ENCODE measurements at regions not wholly inside any gene's neighbourhood (a gene's known extent, or its start where the extent isn't known, plus 50 kb on each side); places are given as distances from the start of the nearest gene placed in this dataset.

GRCh38 chr7:35351466-35351865, 97.6 kb upstream of the TBX20 start:
- no peak overlapping the region for H4K91ac ChIP-seq (ENCODE audit: low read depth, low read length, poor library complexity)
- no peak overlapping the region for H2BK12ac ChIP-seq (ENCODE audit: low read length)
- peaks cover 0 to 14% of the 10 kb centered on the region in 2 donors for H3K4me1 ChIP-seq (ENCODE audit: control insufficient read depth in 2 of 2, insufficient read depth in 1 of 2, low read depth in 1 of 2, low read length in 2 of 2)
- no peak overlapping the region for H2BK15ac ChIP-seq (ENCODE audit: low read length)
- H3K9ac ChIP-seq (ENCODE audit: low read depth, low read length, poor library complexity) = no peak overlapping the region
- H4K8ac ChIP-seq (ENCODE audit: low read depth, low read length) = no peak overlapping the region
- no peak overlapping the region for H3K4me2 ChIP-seq (ENCODE audit: insufficient read depth, low read length, poor library complexity, severe bottlenecking)
- H3K27ac ChIP-seq (replicated peaks; ENCODE audit: low read length) = no peak overlapping the region
- H3K36me3 ChIP-seq (replicated peaks in 1 of 2; ENCODE audit: control insufficient read depth in 2 of 2, insufficient read depth in 2 of 2, low read length in 2 of 2) = no peaks in the 10 kb centered on the region
- H3K4ac ChIP-seq (ENCODE audit: low read length) = no peak overlapping the region
- no peak overlapping the region for H2AK5ac ChIP-seq (ENCODE audit: low read depth, low read length)
- H3K18ac ChIP-seq (ENCODE audit: low read length) = no peak overlapping the region
- no peak overlapping the region for H2BK5ac ChIP-seq (ENCODE audit: low read length)
- no peak overlapping the region for H3K23ac ChIP-seq (ENCODE audit: low read depth, low read length, poor library complexity)
- H3K79me1 ChIP-seq (ENCODE audit: low read depth, low read length) = no peaks in the 10 kb centered on the region
- DNase-seq (ENCODE audit: low spot score) = no peak
- H3K14ac ChIP-seq (ENCODE audit: low read length) = no peak overlapping the region
- H2BK120ac ChIP-seq (ENCODE audit: low read depth, low read length) = no peak overlapping the region
- no CpG with 5 or more reads among the region's 4 CpGs for WGBS, 2 donors (ENCODE audit: extremely low coverage in 2 of 2, insufficient read length in 2 of 2, insufficient replicate concordance in 1 of 2)
- no peaks in the 10 kb centered on the region for H3K9me3 ChIP-seq (replicated peaks in 1 of 2; ENCODE audit: control insufficient read depth in 2 of 2, insufficient read depth in 1 of 2, low read depth in 1 of 2, low read length in 2 of 2)
- H3K4me3 ChIP-seq (ENCODE audit: low read length in 2 of 2) = no peak overlapping the region
- no peaks in the 10 kb centered on the region for H3K27me3 ChIP-seq (ENCODE audit: control insufficient read depth in 3 of 3, insufficient read depth in 3 of 3, low read depth in 1 of 3, low read length in 3 of 3)
- H2AFZ ChIP-seq (ENCODE audit: low read length) = no peak overlapping the region

- Histone ChIP-seq H3K9me3 (replicated peaks in 1 of 2; ENCODE audit: control insufficient read depth in 2 of 2, insufficient read depth in 1 of 2, low read depth in 1 of 2, low read length in 2 of 2) (no peaks in the 10 kb centered on the region), H3K4ac (ENCODE audit: low read length) (no peak overlapping the region), H4K8ac (ENCODE audit: low read depth, low read length) (no peak overlapping the region), H3K27ac (replicated peaks; ENCODE audit: low read length) (no peak overlapping the region), H3K79me1 (ENCODE audit: low read depth, low read length) (no peaks in the 10 kb centered on the region), H4K91ac (ENCODE audit: low read depth, low read length, poor library complexity) (no peak overlapping the region), H3K4me1 (ENCODE audit: control insufficient read depth in 2 of 2, insufficient read depth in 1 of 2, low read depth in 1 of 2, low read length in 2 of 2) (peaks cover 0 to 5% of the 10 kb centered on the region in 2 donors), H3K4me3 (ENCODE audit: low read length in 2 of 2) (no peak overlapping the region), H3K23ac (ENCODE audit: low read depth, low read length, poor library complexity) (no peak overlapping the region), H2AFZ (ENCODE audit: low read length) (no peak overlapping the region), H2BK120ac (ENCODE audit: low read depth, low read length) (no peak overlapping the region), H3K9ac (ENCODE audit: low read depth, low read length, poor library complexity) (no peak overlapping the region), H3K4me2 (ENCODE audit: insufficient read depth, low read length, poor library complexity, severe bottlenecking) (no peak overlapping the region), H3K14ac (ENCODE audit: low read length) (no peak overlapping the region), H2BK15ac (ENCODE audit: low read length) (no peak overlapping the region), H2BK5ac (ENCODE audit: low read length) (no peak overlapping the region), H3K18ac (ENCODE audit: low read length) (no peak overlapping the region), H2AK5ac (ENCODE audit: low read depth, low read length) (no peak overlapping the region), H2BK12ac (ENCODE audit: low read length) (no peak overlapping the region), H3K36me3 (replicated peaks in 1 of 2; ENCODE audit: control insufficient read depth in 2 of 2, insufficient read depth in 2 of 2, low read length in 2 of 2) (no peaks in the 10 kb centered on the region), H3K27me3 (ENCODE audit: control insufficient read depth in 3 of 3, insufficient read depth in 3 of 3, low read depth in 1 of 3, low read length in 3 of 3) (no peaks in the 10 kb centered on the region)
- no CpG with 5 or more reads among the region's 10 CpGs for WGBS, 2 donors (ENCODE audit: extremely low coverage in 2 of 2, insufficient read length in 2 of 2, insufficient replicate concordance in 1 of 2)
- no peak for DNase-seq (ENCODE audit: low spot score)
Measured at GRCh38 chr7:35348611-35349400, 94.9 kb upstream of the TBX20 start.

- Histone ChIP-seq H2BK12ac (ENCODE audit: low read length) (no peak overlapping the region), H3K27ac (replicated peaks; ENCODE audit: low read length) (no peak overlapping the region), H3K4me1 (ENCODE audit: control insufficient read depth in 2 of 2, insufficient read depth in 1 of 2, low read depth in 1 of 2, low read length in 2 of 2) (peaks cover 0 to 3% of the 10 kb centered on the region in 2 donors), H4K91ac (ENCODE audit: low read depth, low read length, poor library complexity) (no peak overlapping the region), H2AFZ (ENCODE audit: low read length) (no peak overlapping the region), H3K36me3 (replicated peaks in 1 of 2; ENCODE audit: control insufficient read depth in 2 of 2, insufficient read depth in 2 of 2, low read length in 2 of 2) (no peaks in the 10 kb centered on the region), H3K9ac (ENCODE audit: low read depth, low read length, poor library complexity) (no peak overlapping the region), H3K4me3 (ENCODE audit: low read length in 2 of 2) (no peak overlapping the region), H3K9me3 (replicated peaks in 1 of 2; ENCODE audit: control insufficient read depth in 2 of 2, insufficient read depth in 1 of 2, low read depth in 1 of 2, low read length in 2 of 2) (no peaks in the 10 kb centered on the region), H3K14ac (ENCODE audit: low read length) (no peak overlapping the region), H3K18ac (ENCODE audit: low read length) (no peak overlapping the region), H3K23ac (ENCODE audit: low read depth, low read length, poor library complexity) (no peak overlapping the region), H2BK120ac (ENCODE audit: low read depth, low read length) (no peak overlapping the region), H2BK5ac (ENCODE audit: low read length) (no peak overlapping the region), H3K27me3 (ENCODE audit: control insufficient read depth in 3 of 3, insufficient read depth in 3 of 3, low read depth in 1 of 3, low read length in 3 of 3) (no peaks in the 10 kb centered on the region), H3K4me2 (ENCODE audit: insufficient read depth, low read length, poor library complexity, severe bottlenecking) (no peak overlapping the region), H4K8ac (ENCODE audit: low read depth, low read length) (no peak overlapping the region), H2BK15ac (ENCODE audit: low read length) (no peak overlapping the region), H3K79me1 (ENCODE audit: low read depth, low read length) (no peaks in the 10 kb centered on the region), H3K4ac (ENCODE audit: low read length) (no peak overlapping the region), H2AK5ac (ENCODE audit: low read depth, low read length) (no peak overlapping the region)
- no peak for DNase-seq (ENCODE audit: low spot score)
- WGBS, 2 donors (ENCODE audit: extremely low coverage in 2 of 2, insufficient read length in 2 of 2, insufficient replicate concordance in 1 of 2) = no CpG with 5 or more reads among the region's 3 CpGs
Measured at GRCh38 chr7:35342786-35343185, 88.9 kb upstream of the TBX20 start.

- Histone ChIP-seq H3K4me3 (ENCODE audit: low read length in 2 of 2) (no peak overlapping the region), H3K79me1 (ENCODE audit: low read depth, low read length) (no peaks in the 10 kb centered on the region), H2BK12ac (ENCODE audit: low read length) (no peak overlapping the region), H3K27me3 (ENCODE audit: control insufficient read depth in 3 of 3, insufficient read depth in 3 of 3, low read depth in 1 of 3, low read length in 3 of 3) (no peaks in the 10 kb centered on the region), H4K91ac (ENCODE audit: low read depth, low read length, poor library complexity) (no peak overlapping the region), H2AFZ (ENCODE audit: low read length) (no peak overlapping the region), H3K23ac (ENCODE audit: low read depth, low read length, poor library complexity) (no peak overlapping the region), H3K4ac (ENCODE audit: low read length) (no peak overlapping the region), H3K9me3 (replicated peaks in 1 of 2; ENCODE audit: control insufficient read depth in 2 of 2, insufficient read depth in 1 of 2, low read depth in 1 of 2, low read length in 2 of 2) (no peaks in the 10 kb centered on the region), H3K18ac (ENCODE audit: low read length) (no peak overlapping the region), H3K36me3 (replicated peaks in 1 of 2; ENCODE audit: control insufficient read depth in 2 of 2, insufficient read depth in 2 of 2, low read length in 2 of 2) (no peaks in the 10 kb centered on the region), H3K4me1 (ENCODE audit: control insufficient read depth in 2 of 2, insufficient read depth in 1 of 2, low read depth in 1 of 2, low read length in 2 of 2) (peaks cover 0 to 3% of the 10 kb centered on the region in 2 donors), H3K27ac (replicated peaks; ENCODE audit: low read length) (no peak overlapping the region), H4K8ac (ENCODE audit: low read depth, low read length) (no peak overlapping the region), H3K14ac (ENCODE audit: low read length) (no peak overlapping the region), H2BK120ac (ENCODE audit: low read depth, low read length) (no peak overlapping the region), H2AK5ac (ENCODE audit: low read depth, low read length) (no peak overlapping the region), H2BK5ac (ENCODE audit: low read length) (no peak overlapping the region), H3K4me2 (ENCODE audit: insufficient read depth, low read length, poor library complexity, severe bottlenecking) (no peak overlapping the region), H3K9ac (ENCODE audit: low read depth, low read length, poor library complexity) (no peak overlapping the region), H2BK15ac (ENCODE audit: low read length) (no peak overlapping the region)
- no peak for DNase-seq (ENCODE audit: low spot score)
- no CpG with 5 or more reads among the region's 6 CpGs for WGBS, 2 donors (ENCODE audit: extremely low coverage in 2 of 2, insufficient read length in 2 of 2, insufficient replicate concordance in 1 of 2)
Measured at GRCh38 chr7:35339811-35340210, 85.9 kb upstream of the TBX20 start.

All from neuronal stem cell (in vitro differentiated cells).